22Rv1 (cell line): ENCODE measurements at regions not wholly inside any gene's neighbourhood (a gene's known extent, or its start where the extent isn't known, plus 50 kb on each side); places are given as distances from the start of the nearest gene placed in this dataset.

Source experiments
- CTCF ChIP-seq: fragments of 450-650 bp; IDR thresholded peaks from 2 replicates; pipeline ENCODE4 v1.5.1; 2017; ENCODE audit warnings: mild to moderate bottlenecking
- ZFX ChIP-seq: fragments of 450-650 bp; IDR thresholded peaks from 2 replicates; pipeline ENCODE4 v1.6.1; 2017; ENCODE audit warnings: antibody characterized with exemption, borderline replicate concordance

GRCh38 chr9:80622508-80622907 lies 1050.7 kb downstream of the TLE4 start:
- TF ChIP-seq CTCF (no peak), ZFX (no peak)
